HEK293 (cell line): ENCODE measurements at regions not wholly inside any gene's neighbourhood (a gene's known extent, or its start where the extent isn't known, plus 50 kb on each side); places are given as distances from the start of the nearest gene placed in this dataset.

Source experiments
- ZBTB7A ChIP-seq: fragments of 450-650 bp; formaldehyde crosslinking; IDR thresholded peaks from 2 replicates; pipeline ENCODE4 v1.5.1; 2016; ENCODE audit warnings: low read depth, missing biosample characterization, missing genetic modification characterization
- ZBTB8A ChIP-seq: fragments of 450-650 bp; formaldehyde crosslinking; IDR thresholded peaks from 2 replicates; pipeline ENCODE4 v1.5.1; 2016; ENCODE audit warnings: missing biosample characterization, missing genetic modification characterization
- ZFP69B ChIP-seq: fragments of 450-650 bp; formaldehyde crosslinking; IDR thresholded peaks from 2 replicates; pipeline ENCODE4 v1.5.1; 2016; ENCODE audit warnings: missing biosample characterization, missing genetic modification characterization
- ZNF239 ChIP-seq: fragments of 450-650 bp; formaldehyde crosslinking; IDR thresholded peaks from 2 replicates; pipeline ENCODE4 v1.5.1; 2016; ENCODE audit warnings: missing biosample characterization, missing genetic modification characterization
- ZNF335 ChIP-seq: fragments of 450-650 bp; formaldehyde crosslinking; conservative IDR thresholded peaks from 2 replicates; pipeline ENCODE4 v1.5.1; 2016; ENCODE audit warnings: missing biosample characterization, missing genetic modification characterization
- ZNF510 ChIP-seq: fragments of 450-650 bp; formaldehyde crosslinking; IDR thresholded peaks from 2 replicates; pipeline ENCODE4 v1.5.1; 2018; ENCODE audit warnings: mild to moderate bottlenecking, missing genetic modification characterization, missing biosample characterization; ENCODE audit not compliant: insufficient replicate concordance
- ZNF707 ChIP-seq: fragments of 450-650 bp; formaldehyde crosslinking; IDR thresholded peaks from 2 replicates; pipeline ENCODE4 v1.5.1; 2016; ENCODE audit warnings: missing biosample characterization, missing genetic modification characterization
- ZNF777 ChIP-seq: fragments of 450-650 bp; formaldehyde crosslinking; IDR thresholded peaks from 2 replicates; pipeline ENCODE4 v1.5.1; 2017; ENCODE audit warnings: missing biosample characterization, missing genetic modification characterization, borderline replicate concordance
- TF ChIP-seq, protein P1 (sequence below): fragments of 450-650 bp; formaldehyde crosslinking; IDR thresholded peaks from 2 replicates; pipeline ENCODE4 v1.5.1; 2016; ENCODE audit warnings: missing biosample characterization, missing genetic modification characterization
- TF ChIP-seq, protein P2 (sequence below): fragments of 450-650 bp; formaldehyde crosslinking; IDR thresholded peaks from 2 replicates; pipeline ENCODE4 v1.5.1; 2016; ENCODE audit warnings: missing biosample characterization, missing genetic modification characterization
- TF ChIP-seq, protein P3 (sequence below): fragments of 450-650 bp; formaldehyde crosslinking; IDR thresholded peaks from 2 replicates; pipeline ENCODE4 v1.5.1; 2016; ENCODE audit warnings: missing biosample characterization, missing genetic modification characterization, low read depth

DNA sequence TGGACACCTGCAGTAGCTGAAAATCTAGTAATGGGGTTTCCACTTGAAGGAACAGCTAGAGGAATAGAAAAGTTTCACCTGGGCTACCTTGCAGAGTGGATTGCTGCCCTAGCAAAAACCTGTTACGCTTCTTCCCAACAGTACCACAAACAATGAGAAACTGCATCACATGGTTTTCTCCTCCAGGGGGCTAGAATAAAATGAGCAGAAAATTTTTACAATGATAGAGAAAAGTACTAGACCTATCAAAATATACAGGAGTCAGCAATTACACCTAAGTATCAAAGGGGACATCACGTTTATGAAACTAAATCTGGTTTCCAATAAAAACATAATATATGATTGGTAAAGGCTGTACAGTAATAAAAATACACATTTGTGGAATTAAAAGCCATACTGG is 423.1 kb upstream of the PITX2 start:
- no peak for TF ChIP-seq ZNF239 (tag by site-specific recombination)
- no peak for TF ChIP-seq ZFP69B
- TF ChIP-seq ZBTB8A (tag by site-specific recombination) = no peak
- no peak for TF ChIP-seq ZNF707 (tag by site-specific recombination)
- no peak for TF ChIP-seq ZNF777
- TF ChIP-seq, protein P1, sequence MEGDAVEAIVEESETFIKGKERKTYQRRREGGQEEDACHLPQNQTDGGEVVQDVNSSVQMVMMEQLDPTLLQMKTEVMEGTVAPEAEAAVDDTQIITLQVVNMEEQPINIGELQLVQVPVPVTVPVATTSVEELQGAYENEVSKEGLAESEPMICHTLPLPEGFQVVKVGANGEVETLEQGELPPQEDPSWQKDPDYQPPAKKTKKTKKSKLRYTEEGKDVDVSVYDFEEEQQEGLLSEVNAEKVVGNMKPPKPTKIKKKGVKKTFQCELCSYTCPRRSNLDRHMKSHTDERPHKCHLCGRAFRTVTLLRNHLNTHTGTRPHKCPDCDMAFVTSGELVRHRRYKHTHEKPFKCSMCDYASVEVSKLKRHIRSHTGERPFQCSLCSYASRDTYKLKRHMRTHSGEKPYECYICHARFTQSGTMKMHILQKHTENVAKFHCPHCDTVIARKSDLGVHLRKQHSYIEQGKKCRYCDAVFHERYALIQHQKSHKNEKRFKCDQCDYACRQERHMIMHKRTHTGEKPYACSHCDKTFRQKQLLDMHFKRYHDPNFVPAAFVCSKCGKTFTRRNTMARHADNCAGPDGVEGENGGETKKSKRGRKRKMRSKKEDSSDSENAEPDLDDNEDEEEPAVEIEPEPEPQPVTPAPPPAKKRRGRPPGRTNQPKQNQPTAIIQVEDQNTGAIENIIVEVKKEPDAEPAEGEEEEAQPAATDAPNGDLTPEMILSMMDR (tag by site-specific recombination) = no peak
- no peak for TF ChIP-seq ZNF510
- TF ChIP-seq, protein P2, sequence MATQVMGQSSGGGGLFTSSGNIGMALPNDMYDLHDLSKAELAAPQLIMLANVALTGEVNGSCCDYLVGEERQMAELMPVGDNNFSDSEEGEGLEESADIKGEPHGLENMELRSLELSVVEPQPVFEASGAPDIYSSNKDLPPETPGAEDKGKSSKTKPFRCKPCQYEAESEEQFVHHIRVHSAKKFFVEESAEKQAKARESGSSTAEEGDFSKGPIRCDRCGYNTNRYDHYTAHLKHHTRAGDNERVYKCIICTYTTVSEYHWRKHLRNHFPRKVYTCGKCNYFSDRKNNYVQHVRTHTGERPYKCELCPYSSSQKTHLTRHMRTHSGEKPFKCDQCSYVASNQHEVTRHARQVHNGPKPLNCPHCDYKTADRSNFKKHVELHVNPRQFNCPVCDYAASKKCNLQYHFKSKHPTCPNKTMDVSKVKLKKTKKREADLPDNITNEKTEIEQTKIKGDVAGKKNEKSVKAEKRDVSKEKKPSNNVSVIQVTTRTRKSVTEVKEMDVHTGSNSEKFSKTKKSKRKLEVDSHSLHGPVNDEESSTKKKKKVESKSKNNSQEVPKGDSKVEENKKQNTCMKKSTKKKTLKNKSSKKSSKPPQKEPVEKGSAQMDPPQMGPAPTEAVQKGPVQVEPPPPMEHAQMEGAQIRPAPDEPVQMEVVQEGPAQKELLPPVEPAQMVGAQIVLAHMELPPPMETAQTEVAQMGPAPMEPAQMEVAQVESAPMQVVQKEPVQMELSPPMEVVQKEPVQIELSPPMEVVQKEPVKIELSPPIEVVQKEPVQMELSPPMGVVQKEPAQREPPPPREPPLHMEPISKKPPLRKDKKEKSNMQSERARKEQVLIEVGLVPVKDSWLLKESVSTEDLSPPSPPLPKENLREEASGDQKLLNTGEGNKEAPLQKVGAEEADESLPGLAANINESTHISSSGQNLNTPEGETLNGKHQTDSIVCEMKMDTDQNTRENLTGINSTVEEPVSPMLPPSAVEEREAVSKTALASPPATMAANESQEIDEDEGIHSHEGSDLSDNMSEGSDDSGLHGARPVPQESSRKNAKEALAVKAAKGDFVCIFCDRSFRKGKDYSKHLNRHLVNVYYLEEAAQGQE (tag by site-specific recombination) = no peak
- TF ChIP-seq ZNF335 (tag by site-specific recombination) = no peak
- TF ChIP-seq, protein P3, sequence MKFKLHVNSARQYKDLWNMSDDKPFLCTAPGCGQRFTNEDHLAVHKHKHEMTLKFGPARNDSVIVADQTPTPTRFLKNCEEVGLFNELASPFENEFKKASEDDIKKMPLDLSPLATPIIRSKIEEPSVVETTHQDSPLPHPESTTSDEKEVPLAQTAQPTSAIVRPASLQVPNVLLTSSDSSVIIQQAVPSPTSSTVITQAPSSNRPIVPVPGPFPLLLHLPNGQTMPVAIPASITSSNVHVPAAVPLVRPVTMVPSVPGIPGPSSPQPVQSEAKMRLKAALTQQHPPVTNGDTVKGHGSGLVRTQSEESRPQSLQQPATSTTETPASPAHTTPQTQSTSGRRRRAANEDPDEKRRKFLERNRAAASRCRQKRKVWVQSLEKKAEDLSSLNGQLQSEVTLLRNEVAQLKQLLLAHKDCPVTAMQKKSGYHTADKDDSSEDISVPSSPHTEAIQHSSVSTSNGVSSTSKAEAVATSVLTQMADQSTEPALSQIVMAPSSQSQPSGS (tag by site-specific recombination) = no peak
- no peak for TF ChIP-seq ZBTB7A (tag by site-specific recombination)
